Right lobe of liver (tissue), 6 donors: ENCODE measurements at regions not wholly inside any gene's neighbourhood (a gene's known extent, or its start where the extent isn't known, plus 50 kb on each side); places are given as distances from the start of the nearest gene placed in this dataset.

ENCODE experiments used
- ATAC-seq, 4 donors: fragments of 200-7000 bp; cut with Tn5 transposase; one replicate each; pipeline ENCODE4 v1.9.1; 2020; ENCODE audit warnings: mild to moderate bottlenecking in 4 of 4, moderate library complexity in 4 of 4
- DNase-seq, 3 donors: peaks; one replicate each; pipeline ENCODE4 v3.0.0-alpha.2; 2020
- H3K27ac ChIP-seq, 3 donors: fragments of 200-600 bp; one replicate each; pipeline ENCODE4 v1.8.0; 2022
- H3K27me3 ChIP-seq, 2 donors: fragments of 200-600 bp; one replicate each; pipeline ENCODE4 v1.8.0; 2022
- H3K36me3 ChIP-seq, 4 donors: fragments of 200-600 bp; sonication (generic) in 1 of 4; one replicate each; pipeline versions ENCODE4 v1.5.1 to v1.8.0; 2017 to 2022; ENCODE audit warnings: control low read depth in 1 of 4
- H3K4me1 ChIP-seq, 4 donors: fragments of 200-600 bp; sonication (generic) in 1 of 4; one replicate each; pipeline versions ENCODE4 v1.5.1 to v1.8.0; 2017 to 2022; ENCODE audit warnings: control low read depth in 1 of 4
- H3K4me3 ChIP-seq, 3 donors: fragments of 200-600 bp; one replicate each; pipeline ENCODE4 v1.8.0; 2022
- H3K9me3 ChIP-seq, 4 donors: fragments of 200-600 bp; sonication (generic) in 1 of 4; one replicate each; pipeline versions ENCODE4 v1.5.1 to v1.8.0; 2017 to 2022; ENCODE audit warnings: control low read depth in 1 of 4
- POLR2A ChIP-seq: fragments of 450-650 bp; IDR thresholded peaks from one replicate; pipeline ENCODE4 v1.6.1; 2017; ENCODE audit warnings: antibody characterized with exemption, mild to moderate bottlenecking
- WGBS: methylation state at CpG from one replicate; pipeline ENCODE4 v1.1.6; 2018; ENCODE audit warnings: low coverage, low lambda C conversion rate; ENCODE audit not compliant: insufficient coverage; ENCODE audit errors: missing lambda C conversion rate; 5-methylcytosine and 5-hydroxymethylcytosine counted together
- intact Hi-C, 2 donors: fragments of 100-400 bp; cut with DNase I; formaldehyde crosslinking; loops; one replicate each; pipeline versions ENCODE4 v1.11.2 to v1.14.1; 2022
- TF ChIP-seq, protein P1 (sequence below), 4 donors: fragments of 200-600 bp in 3 of 4; fragments of 450-650 bp in 1 of 4; IDR thresholded peaks; one replicate each; pipeline versions ENCODE4 v1.5.1 to v1.8.0; 2016 to 2022; ENCODE audit warnings: antibody characterized with exemption in 4 of 4, mild to moderate bottlenecking in 2 of 4
- donor health status: DM: no; HTN: yes; CAD: no.
- donor health status: DM: no; HTN: no; CAD: no.
- donor health status: DM: no; HTN: no; CAD: no.
- donor health status: DM: no; HTN: yes; CAD: no.
- donor health status: DM: no; HTN: yes; CAD: no.

GRCh38 chr6:8276148-8276547, 159.2 kb downstream of the SLC35B3 start:
- no peak for TF ChIP-seq POLR2A
- TF ChIP-seq, protein P1, sequence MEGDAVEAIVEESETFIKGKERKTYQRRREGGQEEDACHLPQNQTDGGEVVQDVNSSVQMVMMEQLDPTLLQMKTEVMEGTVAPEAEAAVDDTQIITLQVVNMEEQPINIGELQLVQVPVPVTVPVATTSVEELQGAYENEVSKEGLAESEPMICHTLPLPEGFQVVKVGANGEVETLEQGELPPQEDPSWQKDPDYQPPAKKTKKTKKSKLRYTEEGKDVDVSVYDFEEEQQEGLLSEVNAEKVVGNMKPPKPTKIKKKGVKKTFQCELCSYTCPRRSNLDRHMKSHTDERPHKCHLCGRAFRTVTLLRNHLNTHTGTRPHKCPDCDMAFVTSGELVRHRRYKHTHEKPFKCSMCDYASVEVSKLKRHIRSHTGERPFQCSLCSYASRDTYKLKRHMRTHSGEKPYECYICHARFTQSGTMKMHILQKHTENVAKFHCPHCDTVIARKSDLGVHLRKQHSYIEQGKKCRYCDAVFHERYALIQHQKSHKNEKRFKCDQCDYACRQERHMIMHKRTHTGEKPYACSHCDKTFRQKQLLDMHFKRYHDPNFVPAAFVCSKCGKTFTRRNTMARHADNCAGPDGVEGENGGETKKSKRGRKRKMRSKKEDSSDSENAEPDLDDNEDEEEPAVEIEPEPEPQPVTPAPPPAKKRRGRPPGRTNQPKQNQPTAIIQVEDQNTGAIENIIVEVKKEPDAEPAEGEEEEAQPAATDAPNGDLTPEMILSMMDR (IDR thresholded peaks at IDR 0.05): no peak
- H3K9me3 ChIP-seq: no peaks in the 10 kb centered on the region
- whole genome bisulfite sequencing: 62% methylated on average over 7 of the region's 7 CpGs

DNA sequence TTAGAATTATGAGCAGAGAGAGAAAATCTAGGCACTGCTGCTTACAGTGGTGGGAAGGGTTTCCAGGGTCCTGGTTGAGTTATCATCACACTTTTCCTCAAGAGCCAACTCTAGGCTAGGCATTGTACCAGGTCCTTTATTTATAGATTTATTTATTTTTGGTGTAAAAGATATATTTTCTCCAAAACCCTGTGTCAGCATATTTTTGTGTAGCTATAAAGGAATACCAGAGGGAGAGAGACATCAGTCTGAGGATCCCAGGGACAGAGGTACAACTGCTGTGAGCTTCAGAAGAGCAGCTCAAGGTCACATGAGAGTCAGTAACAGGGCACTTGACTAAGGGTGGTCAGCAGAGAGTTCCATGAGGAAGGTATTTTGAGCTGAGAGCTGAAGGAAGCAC, 159.7 kb downstream of the SLC35B3 start:
- intact Hi-C loops: no loop called here
- no peak for DNase-seq
- H3K9me3 ChIP-seq: no peaks in the 10 kb centered on the region
- H3K27me3 ChIP-seq: no peaks in the 10 kb centered on the region
- ATAC-seq: no peak
- H3K36me3 ChIP-seq: no peaks in the 10 kb centered on the region
- TF ChIP-seq, protein P1 (IDR thresholded peaks at IDR 0.05): no peak
- TF ChIP-seq POLR2A: no peak
- H3K4me1 ChIP-seq: no peaks in the 10 kb centered on the region
- no peak overlapping the region for H3K4me3 ChIP-seq
- H3K27ac ChIP-seq: no peak overlapping the region

More at GRCh38 chr6:8276148-8276547, 159.2 kb downstream of the SLC35B3 start:
- no peak overlapping the region for H3K4me3 ChIP-seq
- H3K4me1 ChIP-seq: no peaks in the 10 kb centered on the region
- no peak for ATAC-seq
- no peaks in the 10 kb centered on the region for H3K36me3 ChIP-seq
- no peak overlapping the region for H3K27ac ChIP-seq
- no peak for DNase-seq
- no peaks in the 10 kb centered on the region for H3K27me3 ChIP-seq
- intact Hi-C loops: no loop called here

DNA sequence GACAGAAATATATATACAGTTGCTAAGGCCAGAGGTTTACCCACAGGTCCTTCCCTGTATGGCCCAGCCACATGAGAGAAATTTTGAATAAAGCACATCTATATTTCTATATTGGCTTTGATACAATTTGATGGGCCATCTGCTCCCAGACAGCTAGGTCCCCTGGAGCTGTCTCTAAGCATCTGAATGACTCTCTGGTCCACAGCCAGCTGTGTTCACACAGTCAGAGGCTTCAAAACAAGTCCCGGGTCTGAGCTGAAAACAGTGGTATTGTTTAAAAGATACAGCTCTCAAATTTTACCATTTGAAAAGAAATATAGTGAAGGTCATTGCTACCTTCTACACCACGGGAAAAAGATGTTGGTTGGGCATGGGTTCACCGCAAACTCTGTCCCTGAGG, 161.1 kb downstream of the SLC35B3 start:
- no peaks in the 10 kb centered on the region for H3K4me1 ChIP-seq
- TF ChIP-seq POLR2A: no peak
- TF ChIP-seq, protein P1 (IDR thresholded peaks at IDR 0.05): no peak
- H3K4me3 ChIP-seq: no peak overlapping the region
- no peak overlapping the region for H3K27ac ChIP-seq
- 44% methylated on average over 3 of the region's 3 CpGs for WGBS
- no peaks in the 10 kb centered on the region for H3K27me3 ChIP-seq
- no peaks in the 10 kb centered on the region for H3K36me3 ChIP-seq
- intact Hi-C loops: no loop called here
- DNase-seq (no peak), ATAC-seq (no peak)
- no peaks in the 10 kb centered on the region for H3K9me3 ChIP-seq

DNA sequence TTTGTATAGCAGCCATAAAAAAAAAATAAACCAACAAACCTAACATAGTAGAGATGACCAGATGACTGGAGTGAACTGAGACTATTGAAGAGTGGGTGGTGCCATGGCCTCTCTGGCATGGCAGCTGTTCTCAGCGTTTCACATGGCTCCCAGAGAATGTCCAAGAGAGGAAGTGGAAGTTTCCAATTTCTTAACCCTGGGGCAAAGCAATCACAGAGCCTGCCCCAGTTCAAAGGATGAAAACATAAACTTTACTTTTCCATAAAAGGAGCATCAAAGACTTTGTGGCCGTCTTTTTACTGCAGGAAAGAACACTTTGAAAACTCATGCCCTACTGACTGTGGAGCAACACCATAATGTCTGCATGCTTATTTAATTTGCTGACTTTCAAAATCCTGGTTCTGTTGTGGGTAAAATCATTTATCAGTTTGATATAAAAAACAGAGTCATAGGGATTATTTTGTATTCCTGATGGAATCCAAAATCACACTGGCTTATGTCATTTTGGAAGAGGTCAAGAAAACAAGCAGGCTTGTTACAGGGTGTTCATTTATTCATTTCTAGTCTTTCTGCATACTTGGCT, 165.4 kb downstream of the SLC35B3 start:
- Histone ChIP-seq H3K4me1 (no peaks in the 10 kb centered on the region), H3K9me3 (no peaks in the 10 kb centered on the region), H3K27ac (no peak overlapping the region), H3K27me3 (no peaks in the 10 kb centered on the region), H3K36me3 (no peaks in the 10 kb centered on the region), H3K4me3 (no peak overlapping the region)
- no peak for DNase-seq
- 21% methylated on average over 2 of the region's 2 CpGs for WGBS
- intact Hi-C loops: no loop called here
- no peak for ATAC-seq
- TF ChIP-seq POLR2A: no peak
- TF ChIP-seq, protein P1 (IDR thresholded peaks at IDR 0.05): no peak

DNA sequence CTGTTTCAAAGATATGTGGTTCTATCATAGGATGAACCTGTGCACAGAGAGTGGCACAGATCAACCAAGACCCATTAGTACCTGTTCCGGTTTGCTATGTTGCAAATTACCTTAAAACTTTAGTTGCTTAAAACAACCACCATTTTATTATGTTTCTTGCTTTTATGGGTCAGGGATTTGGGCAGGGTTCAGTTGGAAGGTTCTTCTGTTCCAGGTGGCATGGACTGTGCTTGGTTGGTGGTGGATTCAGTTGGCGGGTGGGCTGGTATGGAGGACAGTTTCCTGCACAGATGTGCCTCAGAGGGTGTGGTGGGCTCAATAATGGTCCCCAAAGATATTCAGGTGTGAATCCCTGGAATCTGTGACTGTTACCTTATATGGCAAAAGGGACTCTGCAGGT, 166.3 kb downstream of the SLC35B3 start:
- H3K9me3 ChIP-seq: no peaks in the 10 kb centered on the region
- intact Hi-C loops: no loop called here
- no peak overlapping the region for H3K27ac ChIP-seq
- no peak overlapping the region for H3K4me3 ChIP-seq
- no peaks in the 10 kb centered on the region for H3K36me3 ChIP-seq
- H3K27me3 ChIP-seq: no peaks in the 10 kb centered on the region
- WGBS: 51% methylated on average over 2 of the region's 2 CpGs
- DNase-seq (no peak), ATAC-seq (no peak)
- TF ChIP-seq, protein P1 (IDR thresholded peaks at IDR 0.05): no peak
- no peak for TF ChIP-seq POLR2A
- no peaks in the 10 kb centered on the region for H3K4me1 ChIP-seq
